SK-N-SH (cell line): ENCODE measurements at regions not wholly inside any gene's neighbourhood (a gene's known extent, or its start where the extent isn't known, plus 50 kb on each side); places are given as distances from the start of the nearest gene placed in this dataset.

Source experiments
- CTCF ChIA-PET: fragments of 300-600, 350-600 bp; formaldehyde crosslinking; extraction: SDS; loops from one replicate; lab custom pipeline; 2021; lab: Yijun Ruan, JAX
- POLR2A ChIA-PET: fragments of 350-600 bp; sonication (Branson Sonifier 250); formaldehyde crosslinking; extraction: SDS; loops from one replicate; lab custom pipeline; 2020; ENCODE audit warnings: antibody characterized with exemption, inconsistent platforms; lab: Yijun Ruan, JAX
- DNase-seq: peaks from one replicate; pipeline ENCODE4 v3.0.0; 2012
- H2AFZ ChIP-seq: fragments of 200-600 bp; sonication (generic); 2 replicates; pipeline ENCODE4 v1.8.1; 2016; ENCODE audit warnings: antibody characterized with exemption, mild to moderate bottlenecking, low read depth
- H3F3A ChIP-seq: fragments of 200-600 bp; sonication (generic); replicated peaks from 2 replicates; pipeline ENCODE3; 2016; ENCODE audit warnings: antibody characterized with exemption, mild to moderate bottlenecking; ENCODE audit not compliant: insufficient read depth
- H3K27ac ChIP-seq, 2 experiments: fragments of 200-500 bp in 1 of 2; fragments of 200-600 bp in 1 of 2; sonication (Bioruptor generic) in 1 of 2; sonication (generic), shearing (Covaris generic) in 1 of 2; 2 replicates each; pipeline versions ENCODE4 v1.5.1 to v1.6.1; 2014 to 2016; ENCODE audit warnings: low read depth in 2 of 2, inconsistent platforms in 1 of 2, low read length in 1 of 2, mild to moderate bottlenecking in 1 of 2, mixed read lengths in 1 of 2
- H3K27me3 ChIP-seq: fragments of 200-600 bp; sonication (generic), shearing (Covaris generic); 2 replicates; pipeline ENCODE4 v1.6.1; 2016; ENCODE audit warnings: mixed run types; ENCODE audit not compliant: insufficient read depth
- H3K36me3 ChIP-seq, 2 experiments: fragments of 200-500 bp in 1 of 2; fragments of 200-600 bp in 1 of 2; sonication (Bioruptor generic) in 1 of 2; sonication (generic) in 1 of 2; replicated peaks in 1 of 2; 2 replicates each; pipeline versions ENCODE3 to v1.5.1; 2014 to 2016; ENCODE audit warnings: low read length in 1 of 2, mild to moderate bottlenecking in 1 of 2; ENCODE audit not compliant: insufficient read depth in 2 of 2, control insufficient read depth in 1 of 2
- H3K4me1 ChIP-seq, 2 experiments: fragments of 200-500 bp in 1 of 2; fragments of 200-600 bp in 1 of 2; sonication (Bioruptor generic) in 1 of 2; sonication (generic), shearing (Covaris generic) in 1 of 2; 2 replicates each; pipeline versions ENCODE4 v1.5.1 to v1.6.1; 2014 to 2016; ENCODE audit warnings: low read depth in 1 of 2, low read length in 1 of 2, mixed run types in 1 of 2; ENCODE audit not compliant: insufficient read depth in 2 of 2, control insufficient read depth in 1 of 2
- H3K4me2 ChIP-seq: fragments of 200-600 bp; sonication (generic), shearing (Covaris generic); 2 replicates; pipeline ENCODE4 v1.6.1; 2017; ENCODE audit warnings: mixed run types
- H3K4me3 ChIP-seq, 2 experiments: fragments of 200-500 bp in 1 of 2; fragments of 200-600 bp in 1 of 2; sonication (Bioruptor generic) in 1 of 2; sonication (generic), shearing (Covaris generic) in 1 of 2; 2 replicates each; pipeline versions ENCODE4 v1.5.1 to v1.8.1; 2014 to 2016; ENCODE audit warnings: low read depth in 2 of 2, inconsistent platforms in 1 of 2, low read length in 1 of 2, mild to moderate bottlenecking in 1 of 2, mixed read lengths in 1 of 2, moderate library complexity in 1 of 2
- H3K79me2 ChIP-seq: fragments of 200-600 bp; sonication (generic); 2 replicates; pipeline ENCODE4 v1.8.1; 2017; ENCODE audit warnings: mild to moderate bottlenecking; ENCODE audit not compliant: insufficient read depth
- H3K9ac ChIP-seq: fragments of 200-600 bp; sonication (generic); 2 replicates; pipeline ENCODE4 v1.6.1; 2017; ENCODE audit warnings: mixed run types
- H3K9me2 ChIP-seq: fragments of 200-600 bp; sonication (generic); 2 replicates; pipeline ENCODE4 v1.6.1; 2017; ENCODE audit warnings: mixed run types
- H3K9me3 ChIP-seq: fragments of 200-600 bp; sonication (generic); 2 replicates; pipeline ENCODE4 v1.6.1; 2017; ENCODE audit warnings: mixed run types, mild to moderate bottlenecking, moderate library complexity
- H4K20me1 ChIP-seq: fragments of 200-600 bp; sonication (generic); 2 replicates; pipeline ENCODE4 v1.6.1; 2017; ENCODE audit warnings: mild to moderate bottlenecking, mixed run types; ENCODE audit not compliant: insufficient read depth
- CHD2 ChIP-seq: fragments of 150-350 bp; IDR thresholded peaks from 2 replicates; pipeline ENCODE4 v1.6.1; 2018; ENCODE audit warnings: low read length; ENCODE audit not compliant: partially characterized antibody
- CTCF ChIP-seq: fragments of 200-600 bp; sonication (generic); IDR thresholded peaks from 2 replicates; pipeline ENCODE4 v1.6.1; 2017; ENCODE audit warnings: antibody characterized with exemption, mild to moderate bottlenecking, moderate library complexity
- EP300 ChIP-seq, 2 experiments: IDR thresholded peaks; 2 replicates each; pipeline versions ENCODE4 v1.4.0 to v1.6.1; 2012; ENCODE audit warnings: borderline replicate concordance in 1 of 2, low read depth in 1 of 2, low read length in 1 of 2
- FOSL2 ChIP-seq: IDR thresholded peaks from 2 replicates; pipeline ENCODE4 v1.4.0; 2012; ENCODE audit warnings: low read depth, mild to moderate bottlenecking, moderate library complexity, borderline replicate concordance
- FOXJ3 ChIP-seq: sonication (generic); formaldehyde crosslinking; IDR thresholded peaks from 2 replicates; pipeline ENCODE4 v1.5.1; 2020; ENCODE audit warnings: mild to moderate bottlenecking, missing genetic modification reagents
- FOXM1 ChIP-seq: IDR thresholded peaks from 2 replicates; pipeline ENCODE4 v1.4.0; 2012; ENCODE audit warnings: low read depth, mild to moderate bottlenecking
- IRF3 ChIP-seq: fragments of 150-350 bp; IDR thresholded peaks from 2 replicates; pipeline ENCODE4 v1.6.1; 2016; ENCODE audit warnings: mild to moderate bottlenecking, low read depth, low read length
- JUND ChIP-seq: IDR thresholded peaks from 2 replicates; pipeline ENCODE4 v1.4.0; 2012
- MAX ChIP-seq: IDR thresholded peaks from 2 replicates; pipeline ENCODE4 v1.4.0; 2012; ENCODE audit warnings: low read depth
- NRF1 ChIP-seq: IDR thresholded peaks from 2 replicates; pipeline ENCODE4 v1.6.1; 2012; ENCODE audit warnings: low read depth, mild to moderate bottlenecking, low read length
- RAD21 ChIP-seq: IDR thresholded peaks from 2 replicates; pipeline ENCODE4 v1.6.1; 2012; ENCODE audit warnings: mild to moderate bottlenecking, low read length
- RFX5 ChIP-seq: IDR thresholded peaks from 2 replicates; pipeline ENCODE4 v1.6.1; 2012; ENCODE audit warnings: mild to moderate bottlenecking, improper control_type of control experiment, low read length
- SIN3A ChIP-seq: IDR thresholded peaks from 2 replicates; pipeline ENCODE4 v1.6.1; 2012; ENCODE audit warnings: low read depth, mild to moderate bottlenecking, low read length, moderate library complexity, borderline replicate concordance
- TAF1 ChIP-seq: IDR thresholded peaks from 2 replicates; pipeline ENCODE4 v1.6.1; 2012; ENCODE audit warnings: low read depth, mild to moderate bottlenecking, low read length, moderate library complexity, borderline replicate concordance
- TCF12 ChIP-seq: IDR thresholded peaks from 2 replicates; pipeline ENCODE4 v1.4.0; 2012
- TEAD4 ChIP-seq: IDR thresholded peaks from 2 replicates; pipeline ENCODE4 v1.4.0; 2012; ENCODE audit warnings: mild to moderate bottlenecking, borderline replicate concordance; ENCODE audit not compliant: insufficient read depth
- USF2 ChIP-seq: fragments of 150-350 bp; IDR thresholded peaks from 2 replicates; pipeline ENCODE4 v1.6.1; 2017; ENCODE audit warnings: antibody characterized with exemption, low read length, low read depth, borderline replicate concordance
- YY1 ChIP-seq: IDR thresholded peaks from 2 replicates; pipeline ENCODE4 v1.4.0; 2012; ENCODE audit warnings: low read depth, mild to moderate bottlenecking
- ZBTB33 ChIP-seq: IDR thresholded peaks from 2 replicates; pipeline ENCODE4 v1.4.0; 2012; ENCODE audit warnings: low read depth, borderline replicate concordance
- WGBS: methylation state at CpG from one replicate; pipeline ENCODE4 v1.1.6; 2017; ENCODE audit warnings: low lambda C conversion rate; 5-methylcytosine and 5-hydroxymethylcytosine counted together

- TF ChIP-seq CTCF, result no peak
- no peak for TF ChIP-seq TCF12
- no peak for TF ChIP-seq TAF1
These were observed 2447.0 kb downstream of the TP53TG3F start (continued) for GRCh38 chr16:35906440-35906839.

- ChIA-PET POLR2A (no interaction called here), CTCF (interaction anchor here (0.8 to 2.0 kb wide), 4 partner anchors 10 to 31 kb away, joined by 3 to 6 read pairs (median 4); no protein-coding TSS in a partner anchor)
- Histone ChIP-seq H3K79me2 (no peaks in the 10 kb centered on the region), H3K36me3 (no peaks in the 10 kb centered on the region), H2AFZ (no peak overlapping the region), H3K9ac (no peak overlapping the region), H3K27ac (no peak overlapping the region), H3K9me2 (no peaks in the 10 kb centered on the region), H3K4me3 (no peak overlapping the region), H3K4me2 (no peak overlapping the region), H4K20me1 (no peaks in the 10 kb centered on the region), H3F3A (no peaks in the 10 kb centered on the region), H3K27me3 (no peaks in the 10 kb centered on the region), H3K4me1 (no peaks in the 10 kb centered on the region), H3K9me3 (no peaks in the 10 kb centered on the region)
- no peak for DNase-seq
- WGBS, result 10% methylated on average over 7 of the region's 7 CpGs
- TF ChIP-seq ZBTB33 (no peak), YY1 (no peak), FOSL2 (no peak), FOXJ3 (CRISPR knock-in tag) (no peak), USF2 (no peak), JUND (no peak), NRF1 (no peak), CHD2 (no peak), CTCF (no peak), FOXM1 (no peak), SIN3A (no peak), RAD21 (no peak), EP300 (IDR thresholded peaks at IDR 0.05; ENCODE audit: borderline replicate concordance in 1 of 2, low read depth in 1 of 2, low read length in 1 of 2) (no peak), MAX (no peak), TAF1 (no peak), IRF3 (no peak), RFX5 (no peak), TEAD4 (no peak)
These were observed 2448.7 kb downstream of the TP53TG3F start for GRCh38 chr16:35908152-35908551.
